ENCODE measurements at regions not wholly inside any gene's neighbourhood (a gene's known extent, or its start where the extent isn't known, plus 50 kb on each side); places are given as distances from the start of the nearest gene placed in this dataset.
"Not testable (repeated sequence)": the region's sequence is repeated elsewhere in the genome, so short reads cannot be mapped to it uniquely, and the experiment has no call there.

GRCh38 chr2:242070726-242071125, 201.2 kb downstream of the RTP5 start:
- not testable (repeated sequence) for DNase-seq (ENCODE audit: low read depth in 2 of 2)

- not testable (repeated sequence) for DNase-seq (ENCODE audit: low read depth in 2 of 2)
These were observed 201.8 kb downstream of the RTP5 start for GRCh38 chr2:242071377-242071776.

GRCh38 chr2:242071936-242072335, 202.4 kb downstream of the RTP5 start:
- not testable (repeated sequence) for DNase-seq (ENCODE audit: low read depth in 2 of 2)

GRCh38 chr2:242075168-242075567, 205.6 kb downstream of the RTP5 start:
- DNase-seq (ENCODE audit: low read depth in 2 of 2): no peak

- DNase-seq (ENCODE audit: low read depth in 2 of 2): no peak
These were observed 206.2 kb downstream of the RTP5 start for GRCh38 chr2:242075696-242076095.

GRCh38 chr2:242076184-242076583, 206.7 kb downstream of the RTP5 start:
- DNase-seq (ENCODE audit: low read depth in 2 of 2): not testable (repeated sequence)

GRCh38 chr2:242078426-242078825, 208.9 kb downstream of the RTP5 start:
- DNase-seq (ENCODE audit: low read depth in 2 of 2): not testable (repeated sequence)

- DNase-seq (ENCODE audit: low read depth in 2 of 2): not testable (repeated sequence)
These were observed 210.3 kb downstream of the RTP5 start for GRCh38 chr2:242079792-242080191.

- DNase-seq (ENCODE audit: low read depth in 2 of 2): not testable (repeated sequence)
These were observed 211.2 kb downstream of the RTP5 start for GRCh38 chr2:242080575-242081214.

GRCh38 chr2:242084034-242084433, 214.5 kb downstream of the RTP5 start:
- not testable (repeated sequence) for DNase-seq (ENCODE audit: low read depth in 2 of 2)

- DNase-seq (ENCODE audit: low read depth in 2 of 2): not testable (repeated sequence)
These were observed 215.6 kb downstream of the RTP5 start for GRCh38 chr2:242085024-242085674.

- no peak for DNase-seq (ENCODE audit: low read depth in 2 of 2)
These were observed 216.6 kb downstream of the RTP5 start for GRCh38 chr2:242085941-242086621.

GRCh38 chr2:242088044-242088443, 218.5 kb downstream of the RTP5 start:
- DNase-seq (ENCODE audit: low read depth in 2 of 2): not testable (repeated sequence)

GRCh38 chr2:242088471-242089212, 219.1 kb downstream of the RTP5 start:
- DNase-seq (ENCODE audit: low read depth in 2 of 2): peak; percentile 85

- not testable (repeated sequence) for DNase-seq (ENCODE audit: low read depth in 2 of 2)
These were observed 219.7 kb downstream of the RTP5 start for GRCh38 chr2:242089213-242089549.

- not testable (repeated sequence) for DNase-seq (ENCODE audit: low read depth in 2 of 2)
These were observed 227.7 kb downstream of the RTP5 start for GRCh38 chr2:242097278-242097677.

- no peak for DNase-seq (ENCODE audit: low read depth in 2 of 2)
These were observed 228.5 kb downstream of the RTP5 start for GRCh38 chr2:242098034-242098433.

GRCh38 chr2:242098445-242099128, 229.1 kb downstream of the RTP5 start:
- DNase-seq (ENCODE audit: low read depth in 2 of 2): no peak

- not testable (repeated sequence) for DNase-seq (ENCODE audit: low read depth in 2 of 2)
These were observed 233.6 kb downstream of the RTP5 start for GRCh38 chr2:242103093-242103492.

- DNase-seq (ENCODE audit: low read depth in 2 of 2): not testable (repeated sequence)
These were observed 234.8 kb downstream of the RTP5 start for GRCh38 chr2:242104202-242104956.

- not testable (repeated sequence) for DNase-seq (ENCODE audit: low read depth in 2 of 2)
These were observed 237.5 kb downstream of the RTP5 start for GRCh38 chr2:242107065-242107464.
